ENCODE measurements at regions not wholly inside any gene's neighbourhood (a gene's known extent, or its start where the extent isn't known, plus 50 kb on each side); places are given as distances from the start of the nearest gene placed in this dataset.
A peak's percentile ranks its signal among the peaks of the same experiment; 100 is the strongest.

DNA sequence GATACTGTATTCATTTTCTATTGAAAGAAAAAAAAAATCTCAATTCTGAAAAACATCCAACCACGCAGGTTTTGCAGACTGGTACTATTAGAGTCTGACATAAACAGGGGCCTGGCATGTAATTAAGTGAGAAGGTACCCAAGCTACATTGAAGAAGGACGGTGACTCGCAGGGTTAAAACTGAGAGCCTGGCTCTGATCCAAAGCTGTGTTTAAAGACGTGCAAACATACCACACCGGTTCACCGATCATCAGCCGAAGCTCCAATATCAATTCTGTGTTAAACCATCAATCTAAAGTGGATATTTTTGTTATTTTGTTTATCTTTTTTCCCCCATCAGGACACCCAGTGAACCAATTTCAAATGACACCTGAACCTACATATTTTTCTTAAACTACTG lies 108.1 kb upstream of the DIO3 start:
- DNase-seq (ENCODE audit: insufficient read length, low spot score) (no peak), FAIRE-seq (no peak)
- TF ChIP-seq POU2F2 (IDR thresholded peaks at IDR 0.05; ENCODE audit: low read depth, low read length) (no peak), PAX5 (IDR thresholded peaks at IDR 0.05; ENCODE audit: insufficient read depth, low read length, severe bottlenecking) (no peak), SPI1 (IDR thresholded peaks at IDR 0.05; ENCODE audit: low read depth, low read length) (no peak), TAF1 (IDR thresholded peaks at IDR 0.05; ENCODE audit: low read depth, low read length) (no peak), POLR2AphosphoS5 (IDR thresholded peaks at IDR 0.05; ENCODE audit: low read depth, low read length) (no peak)

DNA sequence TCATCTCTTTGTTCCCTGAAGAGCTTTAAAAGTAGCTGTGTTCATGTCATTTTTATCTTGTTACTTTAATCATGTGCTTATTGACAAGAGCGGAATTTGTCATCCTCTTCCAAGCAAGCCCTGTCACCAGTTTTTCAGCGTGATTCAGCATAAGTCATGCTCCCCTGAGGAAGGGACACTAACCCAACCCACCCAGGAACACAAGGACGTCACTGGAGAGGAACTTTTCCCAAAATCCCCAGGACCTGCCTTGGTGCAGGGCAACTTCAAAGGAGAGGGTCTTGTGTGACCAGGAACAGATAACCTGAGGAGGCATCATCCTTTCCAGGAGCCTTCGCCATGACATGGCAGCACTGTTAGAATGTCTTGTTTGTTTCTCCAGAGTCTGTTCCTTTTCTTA lies 107.1 kb upstream of the DIO3 start:
- TF ChIP-seq POLR2AphosphoS5 (IDR thresholded peaks at IDR 0.05; ENCODE audit: low read depth, low read length) (no peak), POLR2A (IDR thresholded peaks at IDR 0.05; ENCODE audit: low read depth, low read length) (no peak), PAX5 (IDR thresholded peaks at IDR 0.05; ENCODE audit: insufficient read depth, low read length, severe bottlenecking) (no peak), POU2F2 (IDR thresholded peaks at IDR 0.05; ENCODE audit: low read depth, low read length) (no peak), TAF1 (IDR thresholded peaks at IDR 0.05; ENCODE audit: low read depth, low read length) (no peak), SPI1 (IDR thresholded peaks at IDR 0.05; ENCODE audit: low read depth, low read length) (no peak)
- FAIRE-seq (no peak), DNase-seq (ENCODE audit: insufficient read length, low spot score) (no peak)

DNA sequence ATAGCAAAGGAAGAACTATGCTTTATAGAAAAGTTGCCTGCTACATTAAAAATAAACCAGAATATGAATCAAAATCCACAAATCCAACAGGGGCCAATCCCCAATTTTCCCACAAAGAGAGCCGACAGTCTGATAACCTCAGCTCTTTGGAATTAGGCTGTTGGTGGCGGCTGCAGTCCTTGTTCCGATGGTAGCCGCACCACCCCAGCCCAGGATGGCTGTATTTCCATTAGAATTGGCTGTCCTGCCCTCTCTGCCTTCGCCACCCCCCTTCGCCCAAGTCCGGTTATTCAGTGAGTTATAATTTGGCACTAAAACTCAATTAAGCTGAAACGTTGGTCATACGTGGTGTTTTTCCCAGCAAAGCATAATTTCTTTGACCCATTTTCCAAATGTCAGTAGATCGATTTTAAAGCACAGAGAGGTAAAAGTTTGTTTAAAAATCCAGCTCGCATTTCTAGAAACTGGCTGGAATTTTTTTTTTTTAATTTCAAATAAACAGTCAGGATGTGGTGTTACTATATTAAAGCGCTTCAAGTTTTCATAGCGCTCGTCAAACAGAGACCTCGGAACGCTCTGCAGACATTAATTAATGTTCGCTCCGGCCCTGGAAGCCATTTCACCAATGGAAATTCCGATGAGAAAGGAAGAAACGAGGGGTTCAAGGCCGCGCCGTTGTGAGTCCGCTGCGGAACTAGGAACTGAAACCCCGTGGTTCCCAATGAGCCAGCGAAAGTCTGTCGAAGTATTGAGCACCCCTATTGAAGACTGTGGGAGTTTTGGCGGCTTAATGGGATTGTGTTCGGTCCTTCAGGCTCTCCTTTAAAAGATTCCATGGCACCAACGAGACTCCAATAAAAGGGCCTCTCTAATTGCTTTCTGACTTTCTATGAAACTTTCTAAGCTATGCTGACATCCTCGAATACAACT lies 104.8 kb upstream of the DIO3 start:
- DNase-seq (ENCODE audit: insufficient read length, low spot score): no peak
- no peak for FAIRE-seq
- TF ChIP-seq POU2F2 (IDR thresholded peaks at IDR 0.05; ENCODE audit: low read depth, low read length) (no peak), PAX5 (IDR thresholded peaks at IDR 0.05; ENCODE audit: insufficient read depth, low read length, severe bottlenecking) (no peak), POLR2A (IDR thresholded peaks at IDR 0.05; ENCODE audit: low read depth, low read length) (no peak), SPI1 (IDR thresholded peaks at IDR 0.05; ENCODE audit: low read depth, low read length) (peak; percentile 59; the same call in 1 of the 2 replicates), POLR2AphosphoS5 (IDR thresholded peaks at IDR 0.05; ENCODE audit: low read depth, low read length) (no peak), TAF1 (IDR thresholded peaks at IDR 0.05; ENCODE audit: low read depth, low read length) (no peak)

DNA sequence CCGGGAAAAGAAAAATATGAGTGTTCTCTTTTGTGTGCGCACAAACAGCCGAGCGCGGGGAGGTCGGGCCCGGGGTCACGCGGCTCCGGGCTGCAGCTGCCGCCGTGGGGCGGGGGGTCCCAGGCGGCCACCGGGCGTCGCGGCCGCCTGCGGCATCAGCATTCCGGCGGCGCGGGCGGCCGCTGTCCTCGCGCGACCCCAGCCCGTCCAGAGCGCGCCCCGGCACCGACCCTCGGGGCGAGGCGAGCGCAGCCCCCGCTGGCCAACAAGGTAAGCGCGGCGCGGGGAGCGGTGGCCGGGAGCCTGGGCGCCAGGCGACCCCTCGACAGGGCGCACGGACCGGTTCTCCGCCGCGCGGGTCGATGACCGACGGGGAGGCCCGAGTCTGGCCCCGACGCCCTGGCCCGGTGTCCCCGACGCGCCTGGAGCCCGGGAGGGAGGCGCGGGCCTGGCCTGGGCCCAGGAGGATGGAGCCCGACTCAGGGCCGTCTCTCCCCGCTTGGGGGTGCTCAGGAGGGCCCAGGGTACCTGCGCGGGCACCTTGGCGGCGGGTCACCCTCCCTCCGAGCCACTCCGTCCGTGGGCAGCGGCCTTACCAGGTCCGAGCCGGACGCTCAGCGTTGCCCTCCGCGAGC lies 103.9 kb upstream of the DIO3 start:
- no peak for DNase-seq (ENCODE audit: insufficient read length, low spot score)
- no peak for FAIRE-seq
- no peak for TF ChIP-seq SPI1 (IDR thresholded peaks at IDR 0.05; ENCODE audit: low read depth, low read length)
- TF ChIP-seq POU2F2 (IDR thresholded peaks at IDR 0.05; ENCODE audit: low read depth, low read length): no peak
- no peak for TF ChIP-seq TAF1 (IDR thresholded peaks at IDR 0.05; ENCODE audit: low read depth, low read length)
- TF ChIP-seq PAX5 (IDR thresholded peaks at IDR 0.05; ENCODE audit: insufficient read depth, low read length, severe bottlenecking): no peak

DNA sequence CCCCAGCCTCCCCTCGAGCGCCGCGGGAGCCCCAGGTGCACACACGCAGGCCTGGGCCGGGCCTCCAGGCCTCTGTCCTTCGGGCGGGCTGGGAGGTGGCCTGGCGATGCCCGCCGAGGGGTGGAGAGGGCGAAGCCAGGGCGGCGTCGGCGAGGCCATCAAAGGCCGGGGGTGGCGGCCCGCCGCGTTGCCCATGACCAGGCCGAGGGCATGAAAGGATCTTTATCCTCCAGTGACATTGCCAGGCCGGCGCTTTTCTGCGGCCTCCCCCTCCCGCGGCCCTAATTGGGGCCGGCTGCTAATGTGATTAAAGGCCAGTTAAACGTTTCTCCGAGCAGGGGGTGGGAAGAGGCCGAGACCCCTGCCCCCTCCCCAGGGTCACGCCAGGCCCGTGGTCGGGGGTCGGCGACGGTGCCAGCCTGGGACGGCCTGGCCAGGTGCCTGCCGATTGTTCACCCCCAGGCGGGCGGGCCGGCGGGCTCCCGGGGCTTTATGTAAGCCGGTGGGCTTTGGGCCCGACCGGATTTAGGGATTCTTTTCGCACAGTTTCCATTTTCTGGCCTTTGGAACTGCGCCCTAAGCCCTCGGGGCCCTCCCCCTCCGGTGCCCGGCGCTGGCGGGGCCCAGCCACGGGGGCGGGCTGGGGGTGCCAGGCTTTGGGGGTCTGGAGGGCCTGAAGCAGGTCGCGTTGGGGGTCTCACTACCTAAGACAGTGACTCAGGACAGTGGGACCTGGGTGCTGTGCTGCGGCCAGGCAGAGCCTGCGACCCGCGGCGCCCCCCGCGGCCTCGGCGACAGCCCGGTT lies 103.2 kb upstream of the DIO3 start:
- DNase-seq (ENCODE audit: insufficient read length, low spot score): no peak
- TF ChIP-seq POLR2A (IDR thresholded peaks at IDR 0.05; ENCODE audit: low read depth, low read length) (no peak), PAX5 (IDR thresholded peaks at IDR 0.05; ENCODE audit: insufficient read depth, low read length, severe bottlenecking) (no peak), POU2F2 (IDR thresholded peaks at IDR 0.05; ENCODE audit: low read depth, low read length) (no peak), POLR2AphosphoS5 (IDR thresholded peaks at IDR 0.05; ENCODE audit: low read depth, low read length) (no peak), TAF1 (IDR thresholded peaks at IDR 0.05; ENCODE audit: low read depth, low read length) (no peak), SPI1 (IDR thresholded peaks at IDR 0.05; ENCODE audit: low read depth, low read length) (no peak)
- no peak for FAIRE-seq

DNA sequence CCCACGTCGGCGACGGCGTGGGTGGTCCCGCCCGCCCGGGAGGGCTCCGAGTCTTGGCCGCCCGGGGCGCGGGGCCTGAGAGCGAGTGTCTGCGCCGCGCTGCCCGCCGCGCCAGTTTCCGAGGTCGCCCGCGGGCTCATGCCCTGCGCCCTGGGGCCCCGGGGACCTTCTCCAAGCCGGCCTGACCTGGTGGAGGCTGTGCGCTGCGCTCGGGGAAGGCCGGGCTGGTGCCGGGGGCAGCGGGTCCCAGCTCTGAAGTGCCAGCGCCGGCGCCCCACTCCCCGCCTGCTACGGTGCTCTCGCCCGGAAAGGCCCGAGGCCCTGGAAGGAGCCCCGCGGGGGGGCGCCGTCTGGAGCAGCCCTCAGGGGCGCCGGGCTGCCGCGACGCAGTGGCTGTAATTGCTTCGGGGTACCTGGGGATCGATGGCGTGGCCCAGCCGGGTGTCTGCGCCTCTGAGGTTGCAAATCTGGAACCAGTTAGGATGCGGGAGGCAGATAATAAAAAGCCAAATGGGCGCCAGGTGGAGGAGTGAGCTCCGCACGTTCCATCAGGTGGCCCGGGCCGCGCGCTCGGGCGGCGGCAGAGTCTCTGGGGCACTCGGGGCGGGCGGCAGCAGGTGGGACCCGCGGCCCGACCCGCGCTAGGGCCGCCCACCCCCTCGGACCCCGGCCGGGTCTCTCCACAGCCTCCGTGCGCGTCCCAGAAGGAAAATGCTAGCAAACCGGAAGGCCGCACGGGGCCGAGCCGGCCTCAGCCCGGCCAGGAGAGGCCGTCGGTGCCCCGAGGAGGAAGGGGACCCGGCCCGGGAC lies 102.3 kb upstream of the DIO3 start:
- DNase-seq (ENCODE audit: insufficient read length, low spot score) (no peak), FAIRE-seq (no peak)
- TF ChIP-seq POLR2A (IDR thresholded peaks at IDR 0.05; ENCODE audit: low read depth, low read length) (no peak), POLR2AphosphoS5 (IDR thresholded peaks at IDR 0.05; ENCODE audit: low read depth, low read length) (no peak), PAX5 (IDR thresholded peaks at IDR 0.05; ENCODE audit: insufficient read depth, low read length, severe bottlenecking) (no peak), SPI1 (IDR thresholded peaks at IDR 0.05; ENCODE audit: low read depth, low read length) (no peak), TAF1 (IDR thresholded peaks at IDR 0.05; ENCODE audit: low read depth, low read length) (no peak), POU2F2 (IDR thresholded peaks at IDR 0.05; ENCODE audit: low read depth, low read length) (no peak)

DNA sequence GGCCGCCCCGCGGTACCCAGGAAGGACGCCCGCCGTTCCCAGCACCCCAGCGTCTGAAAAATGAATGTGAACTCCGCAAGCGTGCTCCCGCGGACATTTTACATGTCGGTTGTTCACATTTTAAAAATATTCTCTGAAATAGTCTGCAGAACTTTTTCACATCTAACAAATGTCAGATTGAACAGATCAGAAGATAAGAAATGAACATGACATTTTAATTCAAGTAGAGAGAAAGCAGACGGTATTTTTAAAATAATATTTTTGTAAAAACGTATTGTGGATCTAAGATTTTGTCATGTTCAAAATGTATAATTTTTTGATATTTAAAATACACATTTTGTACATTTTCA lies 101.8 kb upstream of the DIO3 start:
- DNase-seq (ENCODE audit: insufficient read length, low spot score) (no peak), FAIRE-seq (no peak)
- TF ChIP-seq POLR2AphosphoS5 (IDR thresholded peaks at IDR 0.05; ENCODE audit: low read depth, low read length): no peak
- TF ChIP-seq PAX5 (IDR thresholded peaks at IDR 0.05; ENCODE audit: insufficient read depth, low read length, severe bottlenecking): no peak
- TF ChIP-seq POLR2A (IDR thresholded peaks at IDR 0.05; ENCODE audit: low read depth, low read length): no peak
- no peak for TF ChIP-seq TAF1 (IDR thresholded peaks at IDR 0.05; ENCODE audit: low read depth, low read length)
- TF ChIP-seq SPI1 (IDR thresholded peaks at IDR 0.05; ENCODE audit: low read depth, low read length): no peak
- TF ChIP-seq POU2F2 (IDR thresholded peaks at IDR 0.05; ENCODE audit: low read depth, low read length): no peak

DNA sequence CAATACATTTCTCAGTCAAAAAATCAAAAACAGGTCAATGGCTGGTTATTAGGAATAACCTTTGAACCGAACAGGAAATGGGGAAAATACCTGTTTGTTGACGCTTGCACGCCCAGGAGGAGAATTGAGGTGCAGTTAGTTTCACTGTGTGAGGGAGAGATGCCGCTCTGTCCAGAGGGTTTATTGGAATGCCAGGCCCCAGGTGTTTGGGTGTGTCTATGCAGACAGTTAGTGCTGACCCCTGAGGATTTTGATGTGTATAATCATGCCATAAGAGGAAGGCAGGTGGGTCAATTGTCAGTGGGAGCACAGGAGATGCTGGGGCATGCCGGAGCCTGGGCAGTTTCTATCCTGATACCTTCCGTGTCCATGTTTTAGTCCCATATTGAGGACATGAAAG lies 100.8 kb upstream of the DIO3 start:
- no peak for TF ChIP-seq SPI1 (IDR thresholded peaks at IDR 0.05; ENCODE audit: low read depth, low read length)
- no peak for TF ChIP-seq POLR2A (IDR thresholded peaks at IDR 0.05; ENCODE audit: low read depth, low read length)
- TF ChIP-seq PAX5 (IDR thresholded peaks at IDR 0.05; ENCODE audit: insufficient read depth, low read length, severe bottlenecking): no peak
- no peak for TF ChIP-seq TAF1 (IDR thresholded peaks at IDR 0.05; ENCODE audit: low read depth, low read length)
- no peak for TF ChIP-seq POLR2AphosphoS5 (IDR thresholded peaks at IDR 0.05; ENCODE audit: low read depth, low read length)
- TF ChIP-seq POU2F2 (IDR thresholded peaks at IDR 0.05; ENCODE audit: low read depth, low read length): no peak
- FAIRE-seq (no peak), DNase-seq (ENCODE audit: insufficient read length, low spot score) (no peak)
